ENCODE measurements at regions not wholly inside any gene's neighbourhood (a gene's known extent, or its start where the extent isn't known, plus 50 kb on each side); places are given as distances from the start of the nearest gene placed in this dataset.

GRCh38 chr5:57662991-57663390 is 180.4 kb upstream of the ACTBL2 start:
- TF ChIP-seq, protein P1, sequence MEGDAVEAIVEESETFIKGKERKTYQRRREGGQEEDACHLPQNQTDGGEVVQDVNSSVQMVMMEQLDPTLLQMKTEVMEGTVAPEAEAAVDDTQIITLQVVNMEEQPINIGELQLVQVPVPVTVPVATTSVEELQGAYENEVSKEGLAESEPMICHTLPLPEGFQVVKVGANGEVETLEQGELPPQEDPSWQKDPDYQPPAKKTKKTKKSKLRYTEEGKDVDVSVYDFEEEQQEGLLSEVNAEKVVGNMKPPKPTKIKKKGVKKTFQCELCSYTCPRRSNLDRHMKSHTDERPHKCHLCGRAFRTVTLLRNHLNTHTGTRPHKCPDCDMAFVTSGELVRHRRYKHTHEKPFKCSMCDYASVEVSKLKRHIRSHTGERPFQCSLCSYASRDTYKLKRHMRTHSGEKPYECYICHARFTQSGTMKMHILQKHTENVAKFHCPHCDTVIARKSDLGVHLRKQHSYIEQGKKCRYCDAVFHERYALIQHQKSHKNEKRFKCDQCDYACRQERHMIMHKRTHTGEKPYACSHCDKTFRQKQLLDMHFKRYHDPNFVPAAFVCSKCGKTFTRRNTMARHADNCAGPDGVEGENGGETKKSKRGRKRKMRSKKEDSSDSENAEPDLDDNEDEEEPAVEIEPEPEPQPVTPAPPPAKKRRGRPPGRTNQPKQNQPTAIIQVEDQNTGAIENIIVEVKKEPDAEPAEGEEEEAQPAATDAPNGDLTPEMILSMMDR (IDR thresholded peaks at IDR 0.05 in 8 of 11, conservative IDR thresholded peaks at IDR 0.05 in 3 of 11) = no peak
- no peak for TF ChIP-seq POLR2A (IDR thresholded peaks at IDR 0.05)
- no peak for TF ChIP-seq POLR2AphosphoS5 (IDR thresholded peaks at IDR 0.05)

Measured in spleen (tissue), 7 donors.